ENCODE measurements at regions not wholly inside any gene's neighbourhood (a gene's known extent, or its start where the extent isn't known, plus 50 kb on each side); places are given as distances from the start of the nearest gene placed in this dataset.

DNA sequence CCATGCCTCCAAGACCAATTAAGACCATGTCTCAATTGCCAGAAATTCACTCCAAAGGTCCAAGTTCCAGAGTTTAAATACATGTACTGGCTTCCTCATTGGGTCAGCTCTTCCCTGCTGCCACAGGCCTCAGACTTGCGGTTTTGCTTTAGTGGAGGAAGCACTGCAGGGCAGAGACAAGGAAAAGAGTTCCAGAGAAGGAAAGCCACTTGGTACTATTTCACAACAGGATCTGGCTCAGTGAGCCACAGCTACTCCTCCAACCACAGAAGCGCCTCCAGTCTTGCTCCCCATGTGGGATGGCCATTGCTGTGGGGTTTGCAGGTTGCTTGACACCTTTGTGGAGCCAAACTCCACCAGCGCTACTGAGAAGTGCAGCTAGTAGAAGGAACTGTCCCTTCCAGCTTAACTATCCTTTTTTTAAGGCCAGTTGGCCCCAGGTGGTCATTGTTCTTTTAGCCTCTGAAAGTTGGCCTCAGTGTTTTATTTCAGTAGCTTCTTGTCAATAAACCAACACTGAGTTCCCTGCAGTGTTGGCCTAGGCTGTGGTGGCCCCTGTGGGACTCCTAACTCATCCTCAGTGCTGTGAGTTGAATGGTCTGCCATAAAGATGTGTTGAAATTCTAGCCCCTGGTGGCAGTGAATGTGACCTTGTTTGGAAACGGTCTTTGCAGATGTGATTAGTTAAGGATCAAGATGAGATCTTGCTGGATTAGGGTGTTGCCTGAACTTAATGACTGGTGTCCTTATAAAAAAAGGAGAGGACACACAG lies 93.7 kb upstream of the DAP start:
- H3K4me1 ChIP-seq (ENCODE audit: control insufficient read depth in 2 of 2, insufficient read depth in 2 of 2, low read length in 2 of 2): peaks cover 0 to 5% of the 10 kb centered on the region in 2 donors
- H3K27me3 ChIP-seq (ENCODE audit: control insufficient read depth in 2 of 2, insufficient read depth in 2 of 2, low read length in 2 of 2): peaks cover 0 to 8% of the 10 kb centered on the region in 2 donors
- no peak overlapping the region for H3K4me3 ChIP-seq (ENCODE audit: low read length in 2 of 2)
- no peaks in the 10 kb centered on the region for H3K9me3 ChIP-seq (ENCODE audit: control insufficient read depth in 2 of 2, low read length in 2 of 2)
- H3K36me3 ChIP-seq (ENCODE audit: control insufficient read depth in 2 of 2, insufficient read depth in 2 of 2, low read length in 2 of 2): no peaks in the 10 kb centered on the region
- H3K9ac ChIP-seq (ENCODE audit: low read depth in 1 of 2, low read length in 2 of 2): no peak overlapping the region
- H3K27ac ChIP-seq (ENCODE audit: low read depth in 2 of 2, low read length in 2 of 2): no peak overlapping the region

DNA sequence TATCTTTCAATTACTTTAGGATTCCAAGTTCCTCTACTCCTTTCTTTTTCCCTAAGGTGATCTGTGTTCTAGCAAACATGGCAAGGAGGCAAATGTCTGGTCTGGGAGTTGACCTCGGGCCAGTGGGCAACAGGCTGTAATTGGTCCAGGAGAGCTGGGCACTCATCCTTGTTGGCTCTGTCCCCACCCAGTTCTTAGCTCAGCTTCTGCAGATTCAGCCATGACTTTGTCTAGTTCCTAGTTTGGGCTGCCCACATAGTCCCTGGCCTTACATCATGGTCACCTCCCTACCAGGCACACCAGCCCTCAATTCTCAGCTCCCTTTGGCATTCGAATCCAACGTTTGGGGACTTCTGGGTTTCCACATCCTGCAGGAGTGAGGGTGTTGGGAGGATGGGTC lies 92.1 kb upstream of the DAP start:
- Histone ChIP-seq H3K4me1 (ENCODE audit: control insufficient read depth in 2 of 2, insufficient read depth in 2 of 2, low read length in 2 of 2) (peaks cover 0 to 5% of the 10 kb centered on the region in 2 donors), H3K9ac (ENCODE audit: low read depth in 1 of 2, low read length in 2 of 2) (no peak overlapping the region), H3K9me3 (ENCODE audit: control insufficient read depth in 2 of 2, low read length in 2 of 2) (no peaks in the 10 kb centered on the region), H3K27ac (ENCODE audit: low read depth in 2 of 2, low read length in 2 of 2) (no peak overlapping the region), H3K4me3 (ENCODE audit: low read length in 2 of 2) (no peak overlapping the region), H3K36me3 (ENCODE audit: control insufficient read depth in 2 of 2, insufficient read depth in 2 of 2, low read length in 2 of 2) (no peaks in the 10 kb centered on the region), H3K27me3 (ENCODE audit: control insufficient read depth in 2 of 2, insufficient read depth in 2 of 2, low read length in 2 of 2) (peaks cover 0 to 7% of the 10 kb centered on the region in 2 donors)

DNA sequence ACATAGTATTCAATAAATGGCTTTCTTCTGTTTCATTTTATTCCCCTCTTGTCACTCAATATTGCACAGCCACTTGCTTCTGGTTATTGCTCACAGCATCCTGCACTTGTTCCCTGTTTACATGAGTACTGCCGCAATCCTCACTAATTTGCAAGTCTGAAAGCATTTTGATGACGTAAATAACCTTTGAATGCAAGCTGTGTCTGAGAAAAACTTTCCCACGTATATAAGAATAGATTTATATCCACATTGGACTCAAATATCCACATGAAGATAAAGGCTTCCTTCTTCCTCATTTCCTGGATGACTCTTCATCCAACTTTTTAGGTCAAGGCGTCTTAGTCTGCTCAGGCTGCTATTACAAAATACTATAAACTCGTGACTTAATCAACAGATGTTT lies 88.2 kb upstream of the DAP start:
- no peak overlapping the region for H3K9ac ChIP-seq (ENCODE audit: low read depth in 1 of 2, low read length in 2 of 2)
- H3K27ac ChIP-seq (ENCODE audit: low read depth in 2 of 2, low read length in 2 of 2): no peak overlapping the region
- H3K9me3 ChIP-seq (ENCODE audit: control insufficient read depth in 2 of 2, low read length in 2 of 2): no peaks in the 10 kb centered on the region
- no peaks in the 10 kb centered on the region for H3K36me3 ChIP-seq (ENCODE audit: control insufficient read depth in 2 of 2, insufficient read depth in 2 of 2, low read length in 2 of 2)
- H3K27me3 ChIP-seq (ENCODE audit: control insufficient read depth in 2 of 2, insufficient read depth in 2 of 2, low read length in 2 of 2): no peaks in the 10 kb centered on the region
- peaks cover 0 to 2% of the 10 kb centered on the region in 2 donors for H3K4me1 ChIP-seq (ENCODE audit: control insufficient read depth in 2 of 2, insufficient read depth in 2 of 2, low read length in 2 of 2)
- no peak overlapping the region for H3K4me3 ChIP-seq (ENCODE audit: low read length in 2 of 2)

DNA sequence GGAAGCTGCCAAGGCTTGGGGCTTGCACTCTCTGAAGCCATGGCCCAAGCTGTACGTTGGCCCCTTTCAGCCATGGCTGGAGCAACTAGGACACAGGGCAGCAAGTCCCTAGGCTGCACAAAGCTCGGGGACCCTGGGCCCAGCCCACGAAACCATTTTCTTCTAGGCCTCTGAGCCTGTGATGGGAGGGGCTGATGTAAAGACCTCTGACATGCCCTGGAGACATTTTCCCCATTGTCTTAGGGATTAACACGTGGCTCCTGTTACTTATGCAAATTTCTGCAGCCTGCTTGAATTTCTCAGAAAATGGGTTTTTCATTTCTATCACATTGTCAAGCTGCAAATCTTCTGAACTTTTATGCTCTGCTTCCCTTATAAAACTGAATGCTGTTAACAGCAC lies 83.0 kb upstream of the DAP start:
- Histone ChIP-seq H3K4me1 (ENCODE audit: control insufficient read depth in 2 of 2, insufficient read depth in 2 of 2, low read length in 2 of 2) (no peaks in the 10 kb centered on the region), H3K27ac (ENCODE audit: low read depth in 2 of 2, low read length in 2 of 2) (no peak overlapping the region), H3K9me3 (ENCODE audit: control insufficient read depth in 2 of 2, low read length in 2 of 2) (no peaks in the 10 kb centered on the region), H3K27me3 (ENCODE audit: control insufficient read depth in 2 of 2, insufficient read depth in 2 of 2, low read length in 2 of 2) (no peaks in the 10 kb centered on the region), H3K36me3 (ENCODE audit: control insufficient read depth in 2 of 2, insufficient read depth in 2 of 2, low read length in 2 of 2) (no peaks in the 10 kb centered on the region), H3K4me3 (ENCODE audit: low read length in 2 of 2) (no peak overlapping the region), H3K9ac (ENCODE audit: low read depth in 1 of 2, low read length in 2 of 2) (no peak overlapping the region)

DNA sequence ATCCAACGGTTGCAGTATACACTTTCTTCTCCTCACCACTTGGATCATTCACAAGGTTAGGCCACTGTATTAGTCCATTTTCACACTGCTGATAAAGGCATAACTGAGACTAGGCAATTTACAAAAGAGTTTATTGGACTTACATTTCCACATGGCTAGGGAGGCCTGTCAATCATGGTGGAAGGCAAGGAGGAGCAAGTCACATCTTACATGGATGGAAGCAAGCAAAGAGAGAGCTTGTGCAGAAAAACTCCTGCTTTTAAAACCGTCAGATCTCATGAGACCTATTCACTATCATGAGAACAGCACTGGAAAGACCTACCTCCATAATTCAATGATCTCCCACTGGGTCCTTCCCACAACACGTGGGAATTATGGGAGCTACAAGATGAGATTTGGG lies 81.8 kb upstream of the DAP start:
- no peaks in the 10 kb centered on the region for H3K4me1 ChIP-seq (ENCODE audit: control insufficient read depth in 2 of 2, insufficient read depth in 2 of 2, low read length in 2 of 2)
- H3K9ac ChIP-seq (ENCODE audit: low read depth in 1 of 2, low read length in 2 of 2): no peak overlapping the region
- no peaks in the 10 kb centered on the region for H3K36me3 ChIP-seq (ENCODE audit: control insufficient read depth in 2 of 2, insufficient read depth in 2 of 2, low read length in 2 of 2)

DNA sequence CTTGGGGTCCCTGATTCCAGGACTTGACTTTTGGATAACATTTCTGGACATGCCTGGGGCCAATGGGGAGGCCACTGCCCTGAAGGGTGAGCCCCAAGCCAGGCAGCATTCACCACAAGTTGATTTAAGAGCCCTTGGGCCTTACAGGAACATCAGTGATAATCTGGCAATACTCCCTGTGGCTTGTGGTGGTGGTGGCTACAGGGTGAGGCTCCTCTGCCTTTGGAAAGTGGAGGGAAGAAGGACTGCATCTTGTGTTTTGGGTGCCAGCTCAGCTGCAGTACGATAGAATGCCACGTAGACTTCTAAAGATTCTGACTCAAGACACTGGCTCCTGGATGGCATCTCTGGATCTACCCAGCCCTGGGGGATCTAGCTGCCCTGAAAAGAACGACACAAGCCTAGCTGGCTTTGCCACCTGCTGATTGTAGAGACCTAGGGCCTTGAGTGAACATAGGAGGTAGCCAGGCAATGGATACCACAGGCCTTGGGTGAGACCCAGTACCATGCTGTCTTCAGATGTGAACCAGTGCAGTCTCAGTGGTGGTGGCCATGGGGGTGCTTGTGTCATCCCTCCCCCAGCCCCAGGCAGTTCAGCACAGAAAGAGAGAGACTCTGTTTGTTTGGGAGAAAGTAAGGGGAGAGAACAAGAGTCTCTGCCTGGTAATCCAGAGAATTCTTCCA lies 79.0 kb upstream of the DAP start:
- Histone ChIP-seq H3K27ac (ENCODE audit: low read depth in 2 of 2, low read length in 2 of 2) (no peak overlapping the region), H3K4me3 (ENCODE audit: low read length in 2 of 2) (no peak overlapping the region), H3K27me3 (ENCODE audit: control insufficient read depth in 2 of 2, insufficient read depth in 2 of 2, low read length in 2 of 2) (no peaks in the 10 kb centered on the region), H3K4me1 (ENCODE audit: control insufficient read depth in 2 of 2, insufficient read depth in 2 of 2, low read length in 2 of 2) (no peaks in the 10 kb centered on the region), H3K9ac (ENCODE audit: low read depth in 1 of 2, low read length in 2 of 2) (no peak overlapping the region), H3K9me3 (ENCODE audit: control insufficient read depth in 2 of 2, low read length in 2 of 2) (no peaks in the 10 kb centered on the region), H3K36me3 (ENCODE audit: control insufficient read depth in 2 of 2, insufficient read depth in 2 of 2, low read length in 2 of 2) (no peaks in the 10 kb centered on the region)

More for the DNA sequence above, 81.8 kb upstream of the DAP start:
- H3K4me3 ChIP-seq (ENCODE audit: low read length in 2 of 2): no peak overlapping the region
- no peaks in the 10 kb centered on the region for H3K9me3 ChIP-seq (ENCODE audit: control insufficient read depth in 2 of 2, low read length in 2 of 2)
- no peaks in the 10 kb centered on the region for H3K27me3 ChIP-seq (ENCODE audit: control insufficient read depth in 2 of 2, insufficient read depth in 2 of 2, low read length in 2 of 2)
- H3K27ac ChIP-seq (ENCODE audit: low read depth in 2 of 2, low read length in 2 of 2): no peak overlapping the region

DNA sequence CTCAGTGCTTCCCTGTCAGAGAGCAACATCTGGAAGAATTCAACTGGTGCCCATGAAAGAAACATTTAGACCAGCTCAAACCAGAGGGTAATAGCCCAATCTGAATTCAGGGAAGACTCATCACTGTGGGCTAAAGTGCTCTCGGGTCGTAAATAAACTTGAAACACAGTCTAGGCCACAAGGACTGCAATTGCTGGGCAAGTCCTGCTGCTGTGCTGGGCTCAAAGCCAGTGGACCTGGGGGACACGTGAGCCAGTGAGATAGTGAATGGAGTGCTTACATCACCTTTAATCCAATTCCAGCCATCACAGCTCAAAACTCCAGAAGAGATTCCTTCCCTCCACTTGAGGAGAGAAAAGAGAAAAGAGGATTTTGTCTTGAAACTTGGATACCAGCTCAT lies 78.1 kb upstream of the DAP start:
- Histone ChIP-seq H3K9me3 (ENCODE audit: control insufficient read depth in 2 of 2, low read length in 2 of 2) (no peaks in the 10 kb centered on the region), H3K4me3 (ENCODE audit: low read length in 2 of 2) (no peak overlapping the region), H3K27ac (ENCODE audit: low read depth in 2 of 2, low read length in 2 of 2) (no peak overlapping the region), H3K4me1 (ENCODE audit: control insufficient read depth in 2 of 2, insufficient read depth in 2 of 2, low read length in 2 of 2) (no peaks in the 10 kb centered on the region), H3K27me3 (ENCODE audit: control insufficient read depth in 2 of 2, insufficient read depth in 2 of 2, low read length in 2 of 2) (no peaks in the 10 kb centered on the region), H3K9ac (ENCODE audit: low read depth in 1 of 2, low read length in 2 of 2) (no peak overlapping the region), H3K36me3 (ENCODE audit: control insufficient read depth in 2 of 2, insufficient read depth in 2 of 2, low read length in 2 of 2) (no peaks in the 10 kb centered on the region)

DNA sequence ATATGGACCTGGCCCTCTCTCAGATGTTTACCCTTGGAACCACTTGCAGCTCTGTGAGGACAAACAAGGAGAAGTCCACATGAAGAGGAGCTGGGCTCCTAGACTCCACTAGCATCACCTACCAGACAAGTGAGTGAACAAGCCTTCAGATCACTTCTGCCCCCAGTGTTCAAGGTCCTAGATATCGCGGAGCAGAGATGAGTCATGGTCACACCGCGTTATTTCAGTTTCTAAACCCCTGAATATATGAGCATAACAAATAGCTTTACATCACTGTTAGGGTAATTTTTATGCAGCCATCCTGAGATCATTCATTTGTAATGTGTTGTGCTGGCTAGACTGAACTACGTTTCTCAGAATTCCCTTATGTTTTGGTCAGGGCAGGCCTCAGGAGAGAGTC lies 77.0 kb upstream of the DAP start:
- Histone ChIP-seq H3K27me3 (ENCODE audit: control insufficient read depth in 2 of 2, insufficient read depth in 2 of 2, low read length in 2 of 2) (no peaks in the 10 kb centered on the region), H3K36me3 (ENCODE audit: control insufficient read depth in 2 of 2, insufficient read depth in 2 of 2, low read length in 2 of 2) (no peaks in the 10 kb centered on the region), H3K27ac (ENCODE audit: low read depth in 2 of 2, low read length in 2 of 2) (no peak overlapping the region), H3K4me1 (ENCODE audit: control insufficient read depth in 2 of 2, insufficient read depth in 2 of 2, low read length in 2 of 2) (no peaks in the 10 kb centered on the region), H3K9me3 (ENCODE audit: control insufficient read depth in 2 of 2, low read length in 2 of 2) (no peaks in the 10 kb centered on the region), H3K4me3 (ENCODE audit: low read length in 2 of 2) (no peak overlapping the region), H3K9ac (ENCODE audit: low read depth in 1 of 2, low read length in 2 of 2) (no peak overlapping the region)

DNA sequence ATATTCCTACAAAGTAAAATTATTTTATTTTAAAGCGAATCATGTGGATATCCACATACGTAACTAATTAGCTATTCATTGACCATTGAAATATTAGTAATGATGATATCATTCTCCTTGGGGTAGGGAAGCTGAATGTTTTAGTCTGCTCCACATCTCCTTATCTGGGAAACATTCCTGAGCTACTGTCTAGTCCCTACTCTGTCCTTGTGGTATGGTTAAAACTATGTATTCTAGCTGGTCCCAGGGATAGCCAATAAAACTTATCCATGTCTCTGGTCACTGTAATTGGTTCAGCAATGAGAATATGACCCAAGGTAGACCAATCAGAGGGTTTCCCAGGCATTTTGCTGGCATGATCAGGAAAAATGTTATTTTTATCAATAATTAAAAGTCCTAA lies 76.0 kb upstream of the DAP start:
- H3K4me1 ChIP-seq (ENCODE audit: control insufficient read depth in 2 of 2, insufficient read depth in 2 of 2, low read length in 2 of 2): no peaks in the 10 kb centered on the region
- no peaks in the 10 kb centered on the region for H3K27me3 ChIP-seq (ENCODE audit: control insufficient read depth in 2 of 2, insufficient read depth in 2 of 2, low read length in 2 of 2)
- no peaks in the 10 kb centered on the region for H3K9me3 ChIP-seq (ENCODE audit: control insufficient read depth in 2 of 2, low read length in 2 of 2)
- no peak overlapping the region for H3K9ac ChIP-seq (ENCODE audit: low read depth in 1 of 2, low read length in 2 of 2)
- no peaks in the 10 kb centered on the region for H3K36me3 ChIP-seq (ENCODE audit: control insufficient read depth in 2 of 2, insufficient read depth in 2 of 2, low read length in 2 of 2)
- no peak overlapping the region for H3K27ac ChIP-seq (ENCODE audit: low read depth in 2 of 2, low read length in 2 of 2)
- no peak overlapping the region for H3K4me3 ChIP-seq (ENCODE audit: low read length in 2 of 2)

DNA sequence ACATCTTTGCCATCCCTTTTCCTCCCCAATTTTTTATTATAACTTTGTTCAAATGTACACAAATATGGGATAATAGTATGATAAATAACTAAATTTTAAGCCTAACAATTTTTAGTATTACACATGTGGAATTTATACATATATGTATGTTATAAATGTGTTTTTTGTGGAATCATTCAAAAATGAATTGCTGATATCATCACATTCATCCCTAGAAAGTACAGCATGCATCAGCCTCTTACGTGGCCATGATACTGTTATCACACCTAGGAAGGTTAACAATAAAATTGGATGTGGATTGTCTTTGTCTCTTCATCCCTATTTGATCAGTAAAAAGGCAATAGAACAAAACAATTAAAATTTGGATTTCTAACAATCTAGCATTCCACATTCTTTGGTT lies 73.7 kb upstream of the DAP start:
- Histone ChIP-seq H3K4me3 (ENCODE audit: low read length in 2 of 2) (no peak overlapping the region), H3K36me3 (ENCODE audit: control insufficient read depth in 2 of 2, insufficient read depth in 2 of 2, low read length in 2 of 2) (no peaks in the 10 kb centered on the region), H3K27me3 (ENCODE audit: control insufficient read depth in 2 of 2, insufficient read depth in 2 of 2, low read length in 2 of 2) (no peaks in the 10 kb centered on the region), H3K9ac (ENCODE audit: low read depth in 1 of 2, low read length in 2 of 2) (no peak overlapping the region), H3K4me1 (ENCODE audit: control insufficient read depth in 2 of 2, insufficient read depth in 2 of 2, low read length in 2 of 2) (no peaks in the 10 kb centered on the region), H3K9me3 (ENCODE audit: control insufficient read depth in 2 of 2, low read length in 2 of 2) (no peaks in the 10 kb centered on the region), H3K27ac (ENCODE audit: low read depth in 2 of 2, low read length in 2 of 2) (no peak overlapping the region)

Data from mucosa of rectum (tissue), 2 donors.